Neural crest cell (in vitro differentiated cells): ENCODE measurements at regions not wholly inside any gene's neighbourhood (a gene's known extent, or its start where the extent isn't known, plus 50 kb on each side); places are given as distances from the start of the nearest gene placed in this dataset.

Source experiments
- DNase-seq: peaks from one replicate; pipeline ENCODE4 v3.0.0; 2021; ENCODE audit warnings: low read depth, mixed read lengths, low spot score
- H3K27ac Mint-ChIP-seq: one replicate; pipeline ENCODE4 v1.8.0; 2021; ENCODE audit warnings: mild to moderate bottlenecking, mixed read lengths; ENCODE audit not compliant: unreplicated experiment
- H3K27me3 Mint-ChIP-seq: 2 replicates; pipeline ENCODE4 v1.8.0; 2021; ENCODE audit warnings: low read depth, mild to moderate bottlenecking, mixed read lengths
- H3K36me3 Mint-ChIP-seq: 2 replicates; pipeline ENCODE4 v1.8.0; 2021; ENCODE audit warnings: low read depth, mild to moderate bottlenecking, mixed read lengths
- H3K4me1 Mint-ChIP-seq: 2 replicates; pipeline ENCODE4 v1.8.0; 2021; ENCODE audit warnings: mixed read lengths
- H3K4me3 Mint-ChIP-seq: one replicate; pipeline ENCODE4 v1.8.0; 2021; ENCODE audit warnings: mild to moderate bottlenecking, mixed read lengths
- H3K9me3 Mint-ChIP-seq: 2 replicates; pipeline ENCODE4 v1.8.0; 2021; ENCODE audit warnings: mixed read lengths
- CTCF ChIP-seq: fragments of 200-600 bp; sonication (generic); conservative IDR thresholded peaks from 2 replicates; pipeline ENCODE4 v1.5.0; 2021; ENCODE audit warnings: antibody characterized with exemption, mild to moderate bottlenecking

GRCh38 chr3:153080778-153081240 lies 81.2 kb upstream of the RAP2B start:
- TF ChIP-seq CTCF = no peak
- Mint-ChIP-seq H3K4me3 (no peak overlapping the region), H3K27me3 (no peaks in the 10 kb centered on the region), H3K27ac (no peak overlapping the region), H3K4me1 (peaks cover 12% of the 10 kb centered on the region), H3K36me3 (no peaks in the 10 kb centered on the region), H3K9me3 (no peaks in the 10 kb centered on the region)
- no peak for DNase-seq

GRCh38 chr3:153084431-153084830 lies 77.6 kb upstream of the RAP2B start:
- H3K4me1 Mint-ChIP-seq = peaks cover 12% of the 10 kb centered on the region
- H3K27ac Mint-ChIP-seq = no peak overlapping the region
- no peak for TF ChIP-seq CTCF
- no peak for DNase-seq
- no peaks in the 10 kb centered on the region for H3K27me3 Mint-ChIP-seq
- H3K36me3 Mint-ChIP-seq = no peaks in the 10 kb centered on the region
- H3K9me3 Mint-ChIP-seq = no peaks in the 10 kb centered on the region
- H3K4me3 Mint-ChIP-seq = no peak overlapping the region

GRCh38 chr3:153087595-153088566 lies 74.1 kb upstream of the RAP2B start:
- Mint-ChIP-seq H3K4me3 (no peak overlapping the region), H3K9me3 (no peaks in the 10 kb centered on the region), H3K27ac (no peak overlapping the region), H3K4me1 (peaks cover 12% of the 10 kb centered on the region), H3K36me3 (no peaks in the 10 kb centered on the region), H3K27me3 (no peaks in the 10 kb centered on the region)
- TF ChIP-seq CTCF = no peak
- DNase-seq = no peak

- H3K36me3 Mint-ChIP-seq = no peaks in the 10 kb centered on the region
- H3K9me3 Mint-ChIP-seq = no peaks in the 10 kb centered on the region
- no peak for TF ChIP-seq CTCF
- no peak overlapping the region for H3K4me3 Mint-ChIP-seq
- H3K27ac Mint-ChIP-seq = no peak overlapping the region
- H3K4me1 Mint-ChIP-seq = peaks cover 6% of the 10 kb centered on the region
- no peaks in the 10 kb centered on the region for H3K27me3 Mint-ChIP-seq
- DNase-seq = no peak
Observed at GRCh38 chr3:153089620-153090019, 72.4 kb upstream of the RAP2B start.

- no peak overlapping the region for H3K4me3 Mint-ChIP-seq
- DNase-seq = no peak
- no peak for TF ChIP-seq CTCF
- no peaks in the 10 kb centered on the region for H3K36me3 Mint-ChIP-seq
- no peak overlapping the region for H3K27ac Mint-ChIP-seq
- peaks cover 5% of the 10 kb centered on the region for H3K4me1 Mint-ChIP-seq
- no peaks in the 10 kb centered on the region for H3K9me3 Mint-ChIP-seq
- no peaks in the 10 kb centered on the region for H3K27me3 Mint-ChIP-seq
Observed at GRCh38 chr3:153090973-153091372, 71.1 kb upstream of the RAP2B start.
